Upper lobe of right lung (tissue), 1 donor: ENCODE measurements at regions not wholly inside any gene's neighbourhood (a gene's known extent, or its start where the extent isn't known, plus 50 kb on each side); places are given as distances from the start of the nearest gene placed in this dataset.
"Not testable (repeated sequence)": the region's sequence is repeated elsewhere in the genome, so short reads cannot be mapped to it uniquely, and the experiment has no call there.

Experiments used
- ATAC-seq: fragments of 200-7000 bp; cut with Tn5 transposase; one replicate; pipeline ENCODE4 v1.9.1; 2020; ENCODE audit warnings: mild to moderate bottlenecking, moderate library complexity
- DNase-seq: peaks from one replicate; pipeline ENCODE4 v3.0.0-alpha.2; 2020
- H3K27ac ChIP-seq: fragments of 200-600 bp; one replicate; pipeline ENCODE4 v1.8.0; 2022
- H3K27me3 ChIP-seq: fragments of 200-600 bp; one replicate; pipeline ENCODE4 v1.8.0; 2022; ENCODE audit warnings: mild to moderate bottlenecking
- H3K36me3 ChIP-seq: fragments of 200-600 bp; one replicate; pipeline ENCODE4 v1.8.0; 2022
- H3K4me1 ChIP-seq: fragments of 200-600 bp; one replicate; pipeline ENCODE4 v1.8.0; 2022
- H3K4me3 ChIP-seq: fragments of 200-600 bp; one replicate; pipeline ENCODE4 v1.8.0; 2022; ENCODE audit warnings: mild to moderate bottlenecking
- H3K9me3 ChIP-seq: fragments of 200-600 bp; one replicate; pipeline ENCODE4 v1.8.0; 2022
- CTCF ChIP-seq: fragments of 200-600 bp; IDR thresholded peaks from one replicate; pipeline ENCODE4 v1.8.0; 2022; ENCODE audit warnings: antibody characterized with exemption
- intact Hi-C: fragments of 100-400 bp; cut with DNase I; formaldehyde crosslinking; loops from one replicate; pipeline ENCODE4 v1.11.0; 2022
- donor health status: DM: no; HTN: yes; CAD: no; lungs with severe emphysema.

- Histone ChIP-seq H3K9me3 (peaks cover 11% of the 10 kb centered on the region), H3K4me3 (no peak overlapping the region), H3K36me3 (no peaks in the 10 kb centered on the region), H3K27me3 (no peaks in the 10 kb centered on the region), H3K27ac (no peak overlapping the region), H3K4me1 (no peaks in the 10 kb centered on the region)
- no peak for ATAC-seq
- no peak for DNase-seq
- intact Hi-C loops, result no loop called here
- no peak for TF ChIP-seq CTCF
Measured at GRCh38 chr16:22710326-22710725, 103.6 kb upstream of the HS3ST2 start.

- no peaks in the 10 kb centered on the region for H3K27me3 ChIP-seq
- DNase-seq (no peak), ATAC-seq (no peak)
- no peak overlapping the region for H3K4me3 ChIP-seq
- no peak overlapping the region for H3K27ac ChIP-seq
- no peaks in the 10 kb centered on the region for H3K36me3 ChIP-seq
- no peak for TF ChIP-seq CTCF
- intact Hi-C loops, result no loop called here
- no peaks in the 10 kb centered on the region for H3K4me1 ChIP-seq
- peaks cover 11% of the 10 kb centered on the region for H3K9me3 ChIP-seq
Measured at GRCh38 chr16:22711847-22712246, 102.1 kb upstream of the HS3ST2 start.

- no peak for TF ChIP-seq CTCF
- ATAC-seq, result no peak
- H3K27ac ChIP-seq, result no peak overlapping the region
- H3K36me3 ChIP-seq, result no peaks in the 10 kb centered on the region
- DNase-seq, result no peak
- H3K9me3 ChIP-seq, result peaks cover 11% of the 10 kb centered on the region
- no peaks in the 10 kb centered on the region for H3K27me3 ChIP-seq
- no peak overlapping the region for H3K4me3 ChIP-seq
- no peaks in the 10 kb centered on the region for H3K4me1 ChIP-seq
- intact Hi-C loops, result no loop called here
Measured at GRCh38 chr16:22712471-22712870, 101.5 kb upstream of the HS3ST2 start.

DNA sequence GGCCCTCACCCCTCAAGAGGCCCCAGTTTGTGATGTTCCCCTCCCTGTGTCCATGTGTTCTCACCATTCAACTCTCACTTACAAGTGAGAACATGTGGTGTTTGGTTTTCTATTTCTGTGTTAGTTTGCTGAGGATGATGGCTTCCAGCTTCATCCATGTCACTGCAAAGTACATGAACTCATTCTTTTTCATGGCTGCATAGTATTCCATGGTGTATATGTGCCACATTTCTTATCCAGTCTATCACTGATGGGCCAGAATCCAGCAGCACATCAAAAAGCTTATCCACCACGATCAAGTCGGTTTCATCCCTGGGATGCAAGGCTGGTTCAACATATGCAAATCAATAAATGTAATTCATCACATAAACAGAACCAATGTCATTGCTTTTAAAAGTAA is 95.4 kb upstream of the HS3ST2 start:
- H3K27me3 ChIP-seq, DNase-seq, H3K36me3 ChIP-seq, H3K27ac ChIP-seq, intact Hi-C loops, H3K4me1 ChIP-seq, ATAC-seq, H3K9me3 ChIP-seq, H3K4me3 ChIP-seq: not testable (repeated sequence)

GRCh38 chr16:22719945-22720344 is 94.0 kb upstream of the HS3ST2 start:
- no peaks in the 10 kb centered on the region for H3K9me3 ChIP-seq
- no peaks in the 10 kb centered on the region for H3K4me1 ChIP-seq
- no peak overlapping the region for H3K4me3 ChIP-seq
- no peak for ATAC-seq
- peaks cover 5% of the 10 kb centered on the region for H3K27me3 ChIP-seq
- no peak overlapping the region for H3K27ac ChIP-seq
- TF ChIP-seq CTCF, result no peak
- intact Hi-C loops, result no loop called here
- no peaks in the 10 kb centered on the region for H3K36me3 ChIP-seq
- DNase-seq, result no peak

GRCh38 chr16:22721511-22722100 is 92.4 kb upstream of the HS3ST2 start:
- Histone ChIP-seq H3K27me3 (peaks cover 5% of the 10 kb centered on the region), H3K9me3 (no peaks in the 10 kb centered on the region), H3K36me3 (no peaks in the 10 kb centered on the region), H3K4me3 (no peak overlapping the region), H3K27ac (no peak overlapping the region), H3K4me1 (no peaks in the 10 kb centered on the region)
- intact Hi-C loops, result no loop called here
- TF ChIP-seq CTCF, result no peak
- ATAC-seq (peak; percentile 22), DNase-seq (no peak)

GRCh38 chr16:22722551-22723541 is 91.1 kb upstream of the HS3ST2 start:
- DNase-seq, H3K36me3 ChIP-seq, H3K4me1 ChIP-seq, intact Hi-C loops, H3K27ac ChIP-seq, H3K9me3 ChIP-seq, H3K27me3 ChIP-seq, H3K4me3 ChIP-seq, ATAC-seq: not testable (repeated sequence)
